Activated T-cell treated with anti-CD3 and anti-CD28 coated beads, Interleukin-2, amount 50 U/mL, for 4 hours (primary cell): ENCODE measurements at regions not wholly inside any gene's neighbourhood (a gene's known extent, or its start where the extent isn't known, plus 50 kb on each side); places are given as distances from the start of the nearest gene placed in this dataset.
"Not testable (repeated sequence)": the region's sequence is repeated elsewhere in the genome, so short reads cannot be mapped to it uniquely, and the experiment has no call there.

ENCODE experiments used
- ATAC-seq, 2 donors: fragments of 200-7000 bp; cut with Tn5 transposase; one replicate each; pipeline ENCODE4 v1.10.0; 2021
- DNase-seq: peaks from one replicate; pipeline ENCODE4 v3.0.0-alpha.2; 2020
- H3K27me3 Mint-ChIP-seq: one replicate; pipeline ENCODE4 v1.8.0; 2021; ENCODE audit warnings: low read depth, mixed read lengths
- H3K36me3 Mint-ChIP-seq: one replicate; pipeline ENCODE4 v1.8.0; 2022; ENCODE audit warnings: mixed read lengths; ENCODE audit not compliant: insufficient read depth
- H3K4me1 Mint-ChIP-seq: one replicate; pipeline ENCODE4 v1.8.0; 2021; ENCODE audit warnings: low read depth, mixed read lengths
- H3K4me3 Mint-ChIP-seq: one replicate; pipeline ENCODE4 v1.8.0; 2021; ENCODE audit warnings: mild to moderate bottlenecking, moderate library complexity, mixed read lengths
- H3K9me3 Mint-ChIP-seq: one replicate; pipeline ENCODE4 v1.8.0; 2021; ENCODE audit warnings: mixed read lengths

- Mint-ChIP-seq H3K36me3 (no peaks in the 10 kb centered on the region), H3K27me3 (peaks cover 6% of the 10 kb centered on the region), H3K9me3 (no peaks in the 10 kb centered on the region), H3K4me1 (no peaks in the 10 kb centered on the region), H3K4me3 (no peak overlapping the region)
- DNase-seq (no peak), ATAC-seq (no peak)
These were observed 116.1 kb downstream of the SHANK2 start for GRCh38 chr11:71136095-71136845.

- no peak for DNase-seq
- H3K9me3 Mint-ChIP-seq = no peaks in the 10 kb centered on the region
- H3K4me1 Mint-ChIP-seq = no peaks in the 10 kb centered on the region
- no peak for ATAC-seq
- no peak overlapping the region for H3K4me3 Mint-ChIP-seq
- no peaks in the 10 kb centered on the region for H3K36me3 Mint-ChIP-seq
- H3K27me3 Mint-ChIP-seq = peaks cover 5% of the 10 kb centered on the region
These were observed 117.3 kb downstream of the SHANK2 start for GRCh38 chr11:71135112-71135511.

- Mint-ChIP-seq H3K4me3 (no peak overlapping the region), H3K27me3 (peaks cover 5% of the 10 kb centered on the region), H3K4me1 (no peaks in the 10 kb centered on the region), H3K9me3 (no peaks in the 10 kb centered on the region), H3K36me3 (no peaks in the 10 kb centered on the region)
- ATAC-seq = no peak
- DNase-seq = no peak
These were observed 118.4 kb downstream of the SHANK2 start for GRCh38 chr11:71133946-71134345.

GRCh38 chr11:71131861-71132260, 120.5 kb downstream of the SHANK2 start:
- no peak overlapping the region for H3K4me3 Mint-ChIP-seq
- H3K36me3 Mint-ChIP-seq = no peaks in the 10 kb centered on the region
- ATAC-seq (no peak), DNase-seq (no peak)
- H3K9me3 Mint-ChIP-seq = no peaks in the 10 kb centered on the region
- H3K4me1 Mint-ChIP-seq = no peaks in the 10 kb centered on the region
- peaks cover 7% of the 10 kb centered on the region for H3K27me3 Mint-ChIP-seq

- H3K36me3 Mint-ChIP-seq = no peaks in the 10 kb centered on the region
- ATAC-seq = no peak
- peaks cover 7% of the 10 kb centered on the region for H3K27me3 Mint-ChIP-seq
- peaks cover under 1% of the 10 kb centered on the region for H3K9me3 Mint-ChIP-seq
- no peak overlapping the region for H3K4me3 Mint-ChIP-seq
- DNase-seq = no peak
- H3K4me1 Mint-ChIP-seq = no peaks in the 10 kb centered on the region
These were observed 122.3 kb downstream of the SHANK2 start for GRCh38 chr11:71130106-71130505.

- no peaks in the 10 kb centered on the region for H3K4me1 Mint-ChIP-seq
- no peak overlapping the region for H3K4me3 Mint-ChIP-seq
- ATAC-seq (no peak), DNase-seq (no peak)
- H3K27me3 Mint-ChIP-seq = peaks cover 7% of the 10 kb centered on the region
- H3K36me3 Mint-ChIP-seq = no peaks in the 10 kb centered on the region
- H3K9me3 Mint-ChIP-seq = peaks cover 6% of the 10 kb centered on the region
These were observed 122.8 kb downstream of the SHANK2 start for GRCh38 chr11:71129624-71130023.

GRCh38 chr11:71127806-71128205, 124.6 kb downstream of the SHANK2 start:
- peaks cover 5% of the 10 kb centered on the region for H3K27me3 Mint-ChIP-seq
- H3K4me3 Mint-ChIP-seq = no peak overlapping the region
- H3K4me1 Mint-ChIP-seq = no peaks in the 10 kb centered on the region
- peaks cover 13% of the 10 kb centered on the region for H3K9me3 Mint-ChIP-seq
- H3K36me3 Mint-ChIP-seq = no peaks in the 10 kb centered on the region
- no peak for ATAC-seq
- DNase-seq = no peak

GRCh38 chr11:71126401-71126800, 126.0 kb downstream of the SHANK2 start:
- not testable (repeated sequence) for DNase-seq, H3K4me1 Mint-ChIP-seq, H3K27me3 Mint-ChIP-seq, ATAC-seq, H3K4me3 Mint-ChIP-seq, H3K36me3 Mint-ChIP-seq
- peaks cover 13% of the 10 kb centered on the region for H3K9me3 Mint-ChIP-seq

- DNase-seq = no peak
- ATAC-seq = no peak
- Mint-ChIP-seq H3K36me3 (no peaks in the 10 kb centered on the region), H3K4me1 (no peaks in the 10 kb centered on the region), H3K27me3 (peaks cover 4% of the 10 kb centered on the region), H3K9me3 (peaks cover 13% of the 10 kb centered on the region), H3K4me3 (no peak overlapping the region)
These were observed 127.2 kb downstream of the SHANK2 start for GRCh38 chr11:71125150-71125549.

GRCh38 chr11:71124127-71124526, 128.2 kb downstream of the SHANK2 start:
- H3K27me3 Mint-ChIP-seq = peaks cover 7% of the 10 kb centered on the region
- ATAC-seq = no peak
- H3K4me1 Mint-ChIP-seq = no peaks in the 10 kb centered on the region
- no peaks in the 10 kb centered on the region for H3K36me3 Mint-ChIP-seq
- no peak for DNase-seq
- no peak overlapping the region for H3K4me3 Mint-ChIP-seq
- H3K9me3 Mint-ChIP-seq = peaks cover 13% of the 10 kb centered on the region

GRCh38 chr11:71120471-71120896, 131.9 kb downstream of the SHANK2 start:
- ATAC-seq = no peak
- peaks cover 5% of the 10 kb centered on the region for H3K27me3 Mint-ChIP-seq
- peaks cover 13% of the 10 kb centered on the region for H3K9me3 Mint-ChIP-seq
- H3K4me3 Mint-ChIP-seq = no peak overlapping the region
- no peak for DNase-seq
- H3K36me3 Mint-ChIP-seq = no peaks in the 10 kb centered on the region
- H3K4me1 Mint-ChIP-seq = no peaks in the 10 kb centered on the region

GRCh38 chr11:71119656-71120269, 132.6 kb downstream of the SHANK2 start:
- Mint-ChIP-seq H3K27me3 (peaks cover 5% of the 10 kb centered on the region), H3K4me3 (no peak overlapping the region), H3K9me3 (peaks cover 9% of the 10 kb centered on the region), H3K36me3 (no peaks in the 10 kb centered on the region), H3K4me1 (no peaks in the 10 kb centered on the region)
- no peak for DNase-seq
- ATAC-seq = no peak

GRCh38 chr11:71118671-71119250, 133.6 kb downstream of the SHANK2 start:
- Mint-ChIP-seq H3K4me3 (no peak overlapping the region), H3K27me3 (peaks cover 10% of the 10 kb centered on the region), H3K36me3 (no peaks in the 10 kb centered on the region), H3K4me1 (no peaks in the 10 kb centered on the region), H3K9me3 (peaks cover 2% of the 10 kb centered on the region)
- ATAC-seq = no peak
- DNase-seq = no peak

- H3K4me3 Mint-ChIP-seq = no peak overlapping the region
- no peaks in the 10 kb centered on the region for H3K4me1 Mint-ChIP-seq
- no peaks in the 10 kb centered on the region for H3K9me3 Mint-ChIP-seq
- peaks cover 15% of the 10 kb centered on the region for H3K27me3 Mint-ChIP-seq
- H3K36me3 Mint-ChIP-seq = no peaks in the 10 kb centered on the region
- ATAC-seq (no peak), DNase-seq (no peak)
These were observed 135.1 kb downstream of the SHANK2 start for GRCh38 chr11:71117311-71117710.

GRCh38 chr11:71116693-71117040, 135.7 kb downstream of the SHANK2 start:
- H3K4me1 Mint-ChIP-seq = no peaks in the 10 kb centered on the region
- no peaks in the 10 kb centered on the region for H3K9me3 Mint-ChIP-seq
- peaks cover 17% of the 10 kb centered on the region for H3K27me3 Mint-ChIP-seq
- H3K36me3 Mint-ChIP-seq = no peaks in the 10 kb centered on the region
- no peak overlapping the region for H3K4me3 Mint-ChIP-seq
- no peak for ATAC-seq
- DNase-seq = no peak
